ENCODE measurements at regions not wholly inside any gene's neighbourhood (a gene's known extent, or its start where the extent isn't known, plus 50 kb on each side); places are given as distances from the start of the nearest gene placed in this dataset.

GRCh38 chr13:33543089-33543459 is 257.5 kb upstream of the STARD13 start:
- Histone ChIP-seq H3K36me3 (ENCODE audit: control insufficient read depth in 2 of 2, insufficient read depth in 2 of 2, low read length in 1 of 2) (no peaks in the 10 kb centered on the region), H3K9ac (ENCODE audit: control insufficient read depth, insufficient read depth, low read length) (peak overlapping the region; percentile 87), H3K9me3 (replicated peaks; ENCODE audit: control insufficient read depth, insufficient read depth, low read length) (peaks cover 2% of the 10 kb centered on the region; the same call in 2 of the 3 replicates), H3K27me3 (replicated peaks in 1 of 2; ENCODE audit: control insufficient read depth in 2 of 2, insufficient read depth in 2 of 2, low read length in 1 of 2) (no peaks in the 10 kb centered on the region), H3K4me2 (ENCODE audit: control insufficient read depth, insufficient read depth) (peak overlapping the region; percentile 69), H2AFZ (ENCODE audit: control insufficient read depth, low read depth, low read length) (peak overlapping the region; percentile 70), H3K4me1 (ENCODE audit: control insufficient read depth, insufficient read depth, low read length) (peaks cover 14% of the 10 kb centered on the region), H4K20me1 (ENCODE audit: control insufficient read depth, insufficient read depth) (no peaks in the 10 kb centered on the region), H3K27ac (ENCODE audit: control insufficient read depth, insufficient read depth) (peak overlapping the region; percentile 97), H3K4me3 (peak overlapping the region; percentile 69), H3K79me2 (ENCODE audit: control insufficient read depth, insufficient read depth, low read length) (no peaks in the 10 kb centered on the region)
- ChIA-PET RAD21 (ENCODE audit: unreplicated experiment) (interaction anchor here (0.6 to 5.2 kb wide), 61 partner anchors 9 to 1621 kb away, joined by 3 to 132 read pairs (median 4); partner anchors contain the start of genes PDS5B and RFC3), SMC1A (ENCODE audit: uncharacterized antibody, unreplicated experiment) (interaction anchor here (0.6 to 5.2 kb wide), 39 partner anchors 10 to 1621 kb away, joined by 3 to 134 read pairs (median 4); partner anchors contain the start of gene RFC3), CTCF (interaction anchor here (0.6 to 3.9 kb wide), 40 partner anchors 12 to 1621 kb away, joined by 3 to 90 read pairs (median 4); partner anchors contain the start of gene PDS5B), POLR2A (interaction anchor here (0.5 to 3.1 kb wide), 12 partner anchors 136 to 637 kb away, joined by 3 to 20 read pairs (median 4); no protein-coding TSS in a partner anchor)
- peak; percentile 7 for ATAC-seq
- DNase-seq (ENCODE audit: low read depth, low spot score), result no peak
- FAIRE-seq, result no peak
- in situ Hi-C loops (cut with MboI) (loop anchor here (5.0 to 25.0 kb wide), 5 partner anchors 336 to 1622 kb away; partner anchors contain the start of genes N4BP2L1, N4BP2L2 and PDS5B), intact Hi-C loops (cut with micrococcal nuclease; ENCODE audit: unreplicated experiment) (loop anchor here (1.0 to 5.0 kb wide), 9 partner anchors 180 to 1004 kb away; partner anchors contain the start of genes N4BP2L2 and RFC3)
- 1% methylated on average over 7 of the region's 7 CpGs for WGBS (ENCODE audit: insufficient coverage, insufficient replicate concordance, low lambda C conversion rate, missing lambda C conversion rate)
- TSS peak; percentile 97 for BruUV-seq (replicated peaks)
- TF ChIP-seq CHD1 (IDR thresholded peaks at IDR 0.05; ENCODE audit: low read depth, low read length) (no peak), HDAC6 (IDR thresholded peaks at IDR 0.05; ENCODE audit: unreplicated experiment) (no peak), EZH2 (IDR thresholded peaks at IDR 0.05; ENCODE audit: borderline replicate concordance, control insufficient read depth, low read depth, low read length) (no peak), ZNF687 (IDR thresholded peaks at IDR 0.05) (peak; percentile 20; the same call in 1 of the 2 replicates), TCF12 (IDR thresholded peaks at IDR 0.05; ENCODE audit: low read depth, low read length) (no peak), JUNB (IDR thresholded peaks at IDR 0.05) (no peak), CBX3 (IDR thresholded peaks at IDR 0.05; ENCODE audit: borderline replicate concordance, low read depth) (no peak), KLF5 (IDR thresholded peaks at IDR 0.05; ENCODE audit: partially characterized antibody) (no peak), RCOR1 (conservative IDR thresholded peaks at IDR 0.05; ENCODE audit: low read depth, low read length) (no peak), RAD51 (IDR thresholded peaks at IDR 0.05) (0 out of 2 replicates have a peak, but pooled peaks have one; percentile 39), HCFC1 (IDR thresholded peaks at IDR 0.05; ENCODE audit: low read length) (no peak), HSF1 (IDR thresholded peaks at IDR 0.05; ENCODE audit: low read depth, low read length) (no peak), BHLHE40 (IDR thresholded peaks at IDR 0.05; ENCODE audit: borderline replicate concordance in 1 of 2, low read depth in 2 of 2, low read length in 1 of 2) (peak in 1 of 2 experiments; percentile 38; a peak in 2 of 4 replicates), PAX8 (IDR thresholded peaks at IDR 0.05) (peak; percentile 67; the same call in 1 of the 2 replicates), NFIC (IDR thresholded peaks at IDR 0.05; ENCODE audit: low read depth, low read length) (peak; percentile 22; the same call in 1 of the 2 replicates), NRF1 (conservative IDR thresholded peaks at IDR 0.05; ENCODE audit: low read depth, low read length) (no peak), ZBTB33 (IDR thresholded peaks at IDR 0.05) (no peak; the same call in 1 of the 2 replicates), ZZZ3 (IDR thresholded peaks at IDR 0.05; ENCODE audit: control insufficient read depth, insufficient read length, low read depth) (no peak)

Measured in GM12878 (cell line).